ENCODE measurements at regions not wholly inside any gene's neighbourhood (a gene's known extent, or its start where the extent isn't known, plus 50 kb on each side); places are given as distances from the start of the nearest gene placed in this dataset.

DNA sequence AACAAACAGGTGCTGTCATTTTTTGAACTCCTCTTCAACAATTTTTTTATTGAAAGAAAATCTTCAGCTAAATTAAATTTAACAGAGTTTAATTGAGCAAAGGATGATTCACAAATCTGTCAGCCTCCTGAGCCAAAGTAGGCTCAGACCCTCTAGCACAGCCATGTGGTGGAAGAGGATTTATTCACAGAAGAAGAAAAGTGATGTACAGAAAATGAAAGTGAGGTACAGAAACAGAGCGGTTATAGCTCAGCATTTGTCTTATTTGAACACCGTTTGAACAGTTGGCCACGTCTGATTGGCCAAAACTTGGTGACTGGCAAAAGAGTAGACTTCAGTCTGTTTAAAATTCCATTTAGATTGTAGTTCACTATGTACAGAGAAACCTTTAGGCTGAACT is 217.3 kb downstream of the SPANXN1 start:
- TF ChIP-seq EZH2phosphoT487 (IDR thresholded peaks at IDR 0.05; ENCODE audit: borderline replicate concordance, low read depth, low read length) (no peak), CTCF (conservative IDR thresholded peaks at IDR 0.05; ENCODE audit: low read length) (no peak)
- no peaks in the 10 kb centered on the region for H3K9me3 ChIP-seq (ENCODE audit: low read length)
- no peaks in the 10 kb centered on the region for H3K79me2 ChIP-seq (ENCODE audit: insufficient read depth, low read depth, low read length)
- POLR2A ChIA-PET = no interaction called here
- no peaks in the 10 kb centered on the region for H3K4me1 ChIP-seq (ENCODE audit: insufficient read depth, low read length, poor library complexity, severe bottlenecking)
- CTCF ChIA-PET (ENCODE audit: unreplicated experiment) = no interaction called here
- no peaks in the 10 kb centered on the region for H3K36me3 ChIP-seq (ENCODE audit: insufficient read depth, low read length)
- no peaks in the 10 kb centered on the region for H4K20me1 ChIP-seq (ENCODE audit: insufficient read depth, low read length)
- no peak overlapping the region for H3K4me3 ChIP-seq (ENCODE audit: low read depth, low read length, poor library complexity, severe bottlenecking)
- no TSS peak for BruUV-seq (replicated peaks)
- H3K27ac ChIP-seq (ENCODE audit: low read depth, low read length, poor library complexity, severe bottlenecking) = no peak overlapping the region
- intact Hi-C loops (cut with micrococcal nuclease; ENCODE audit: unreplicated experiment) = no loop called here
- H2AFZ ChIP-seq (ENCODE audit: low read length) = no peak overlapping the region
- no peaks in the 10 kb centered on the region for H3K9me2 ChIP-seq (ENCODE audit: insufficient read depth, low read length)
- no peak for DNase-seq (ENCODE audit: low spot score)
- H3K4me2 ChIP-seq (ENCODE audit: low read length) = no peak overlapping the region

DNA sequence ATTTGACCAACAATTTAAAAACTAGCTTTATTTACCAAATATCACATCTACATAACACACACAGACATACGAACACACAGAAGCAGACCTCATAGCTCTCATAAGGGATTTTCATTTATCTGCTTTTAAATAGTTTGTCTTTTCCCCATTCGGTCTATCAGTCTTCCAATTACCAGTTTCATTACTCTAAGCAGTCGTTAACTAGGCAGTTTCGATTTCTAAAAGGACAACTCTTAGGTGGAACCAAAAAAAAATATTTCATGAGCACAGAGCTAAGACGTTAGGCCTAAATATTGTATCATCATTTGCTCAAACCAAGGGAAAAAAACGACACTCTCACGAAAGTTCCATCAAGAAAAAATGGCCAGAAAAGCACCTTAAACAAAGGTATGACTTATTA is 228.4 kb downstream of the SPANXN1 start:
- no peak for DNase-seq (ENCODE audit: low spot score)

GRCh38 chrX:145484740-145485139 is 237.4 kb downstream of the SPANXN1 start:
- CTCF ChIA-PET (ENCODE audit: unreplicated experiment) = no interaction called here
- H2AFZ ChIP-seq (ENCODE audit: low read length) = no peak overlapping the region
- no peak overlapping the region for H3K4me2 ChIP-seq (ENCODE audit: low read length)
- H3K79me2 ChIP-seq (ENCODE audit: insufficient read depth, low read depth, low read length) = no peaks in the 10 kb centered on the region
- H3K36me3 ChIP-seq (ENCODE audit: insufficient read depth, low read length) = no peaks in the 10 kb centered on the region
- no peaks in the 10 kb centered on the region for H3K9me3 ChIP-seq (ENCODE audit: low read length)
- no peak for DNase-seq (ENCODE audit: low spot score)
- TF ChIP-seq CTCF (conservative IDR thresholded peaks at IDR 0.05; ENCODE audit: low read length) (no peak), EZH2phosphoT487 (IDR thresholded peaks at IDR 0.05; ENCODE audit: borderline replicate concordance, low read depth, low read length) (no peak)
- intact Hi-C loops (cut with micrococcal nuclease; ENCODE audit: unreplicated experiment) = no loop called here
- no peaks in the 10 kb centered on the region for H3K9me2 ChIP-seq (ENCODE audit: insufficient read depth, low read length)
- no peaks in the 10 kb centered on the region for H3K4me1 ChIP-seq (ENCODE audit: insufficient read depth, low read length, poor library complexity, severe bottlenecking)
- no peak overlapping the region for H3K27ac ChIP-seq (ENCODE audit: low read depth, low read length, poor library complexity, severe bottlenecking)
- POLR2A ChIA-PET = no interaction called here
- no peaks in the 10 kb centered on the region for H4K20me1 ChIP-seq (ENCODE audit: insufficient read depth, low read length)
- no TSS peak for BruUV-seq (replicated peaks)
- H3K4me3 ChIP-seq (ENCODE audit: low read depth, low read length, poor library complexity, severe bottlenecking) = no peak overlapping the region

More for the DNA sequence above, 228.4 kb downstream of the SPANXN1 start:
- H3K36me3 ChIP-seq (ENCODE audit: insufficient read depth, low read length) = no peaks in the 10 kb centered on the region
- no peaks in the 10 kb centered on the region for H4K20me1 ChIP-seq (ENCODE audit: insufficient read depth, low read length)
- no peak overlapping the region for H3K4me3 ChIP-seq (ENCODE audit: low read depth, low read length, poor library complexity, severe bottlenecking)
- no peaks in the 10 kb centered on the region for H3K9me2 ChIP-seq (ENCODE audit: insufficient read depth, low read length)
- CTCF ChIA-PET (ENCODE audit: unreplicated experiment) = no interaction called here
- POLR2A ChIA-PET = interaction anchor here (0.6 to 0.7 kb wide), 2 partner anchors 143 to 1351 kb away, joined by 4 read pairs; no protein-coding TSS in a partner anchor
- no peak overlapping the region for H3K27ac ChIP-seq (ENCODE audit: low read depth, low read length, poor library complexity, severe bottlenecking)
- intact Hi-C loops (cut with micrococcal nuclease; ENCODE audit: unreplicated experiment) = no loop called here
- no peak for TF ChIP-seq CTCF (conservative IDR thresholded peaks at IDR 0.05; ENCODE audit: low read length)
- TF ChIP-seq EZH2phosphoT487 (IDR thresholded peaks at IDR 0.05; ENCODE audit: borderline replicate concordance, low read depth, low read length) = no peak
- no peak overlapping the region for H2AFZ ChIP-seq (ENCODE audit: low read length)
- H3K4me2 ChIP-seq (ENCODE audit: low read length) = no peak overlapping the region
- no peaks in the 10 kb centered on the region for H3K4me1 ChIP-seq (ENCODE audit: insufficient read depth, low read length, poor library complexity, severe bottlenecking)
- no peaks in the 10 kb centered on the region for H3K79me2 ChIP-seq (ENCODE audit: insufficient read depth, low read depth, low read length)
- no peaks in the 10 kb centered on the region for H3K9me3 ChIP-seq (ENCODE audit: low read length)
- BruUV-seq (replicated peaks) = no TSS peak
